ENCODE measurements at regions not wholly inside any gene's neighbourhood (a gene's known extent, or its start where the extent isn't known, plus 50 kb on each side); places are given as distances from the start of the nearest gene placed in this dataset.
A peak's percentile ranks its signal among the peaks of the same experiment; 100 is the strongest.

- intact Hi-C loops (cut with DNase I), result loop anchor here in 1 of 2 donors (10.0 kb wide), 1 partner anchor 152 kb away; no protein-coding TSS in a partner anchor
- DNase-seq, result peak; percentile 24
- peak in 1 of 2 donors; percentile 54 for ATAC-seq
Observed at GRCh38 chr12:91326058-91327027, 143.7 kb upstream of the DCN start.

GRCh38 chr12:91320999-91321398 is 138.4 kb upstream of the DCN start:
- ATAC-seq, result no peak
- DNase-seq, result no peak
- intact Hi-C loops (cut with DNase I), result loop anchor here in 1 of 2 donors (10.0 kb wide), 1 partner anchor 146 kb away; no protein-coding TSS in a partner anchor

GRCh38 chr12:91319071-91319760 is 136.6 kb upstream of the DCN start:
- intact Hi-C loops (cut with DNase I), result no loop called here
- no peak for DNase-seq
- no peak for ATAC-seq

- DNase-seq (no peak), ATAC-seq (no peak)
- intact Hi-C loops (cut with DNase I), result no loop called here
Observed at GRCh38 chr12:91317306-91317705, 134.7 kb upstream of the DCN start.

GRCh38 chr12:91316907-91317269 is 134.3 kb upstream of the DCN start:
- DNase-seq, result no peak
- ATAC-seq, result no peak
- intact Hi-C loops (cut with DNase I), result no loop called here

- ATAC-seq, result peak in 1 of 2 donors; percentile 59
- DNase-seq, result no peak
- intact Hi-C loops (cut with DNase I), result no loop called here
Observed at GRCh38 chr12:91316161-91316906, 133.7 kb upstream of the DCN start.

GRCh38 chr12:91311081-91311480 is 128.5 kb upstream of the DCN start:
- no peak for ATAC-seq
- intact Hi-C loops (cut with DNase I), result no loop called here
- no peak for DNase-seq

- ATAC-seq (no peak), DNase-seq (no peak)
- intact Hi-C loops (cut with DNase I), result no loop called here
Observed at GRCh38 chr12:91309450-91309849, 126.8 kb upstream of the DCN start.

GRCh38 chr12:91307957-91308670 is 125.5 kb upstream of the DCN start:
- intact Hi-C loops (cut with DNase I), result no loop called here
- DNase-seq, result no peak
- ATAC-seq, result no peak

GRCh38 chr12:91290354-91290753 is 107.7 kb upstream of the DCN start:
- ATAC-seq (no peak), DNase-seq (no peak)
- intact Hi-C loops (cut with DNase I), result no loop called here

- no peak for ATAC-seq
- intact Hi-C loops (cut with DNase I), result no loop called here
- DNase-seq, result no peak
Observed at GRCh38 chr12:91289906-91290305, 107.3 kb upstream of the DCN start.

GRCh38 chr12:91289072-91289471 is 106.5 kb upstream of the DCN start:
- intact Hi-C loops (cut with DNase I), result no loop called here
- DNase-seq (no peak), ATAC-seq (no peak)

GRCh38 chr12:91287753-91288152 is 105.1 kb upstream of the DCN start:
- no peak for DNase-seq
- intact Hi-C loops (cut with DNase I), result no loop called here
- no peak for ATAC-seq

- no peak for DNase-seq
- ATAC-seq, result no peak
- intact Hi-C loops (cut with DNase I), result no loop called here
Observed at GRCh38 chr12:91278126-91278525, 95.5 kb upstream of the DCN start.

- DNase-seq (no peak), ATAC-seq (no peak)
- intact Hi-C loops (cut with DNase I), result no loop called here
Observed at GRCh38 chr12:91276509-91276908, 93.9 kb upstream of the DCN start.

GRCh38 chr12:91275321-91275720 is 92.7 kb upstream of the DCN start:
- intact Hi-C loops (cut with DNase I), result no loop called here
- ATAC-seq (no peak), DNase-seq (no peak)

- intact Hi-C loops (cut with DNase I), result no loop called here
- no peak for DNase-seq
- ATAC-seq, result peak; percentile 47 to 58
Observed at GRCh38 chr12:91274916-91275315, 92.3 kb upstream of the DCN start.

GRCh38 chr12:91273560-91273959 is 90.9 kb upstream of the DCN start:
- intact Hi-C loops (cut with DNase I), result no loop called here
- no peak for DNase-seq
- peak in 1 of 2 donors; percentile 66 for ATAC-seq

- peak; percentile 67 for DNase-seq
- peak; percentile 40 to 88 for ATAC-seq
Observed at GRCh38 chr12:91272461-91273063, 89.9 kb upstream of the DCN start.

More at GRCh38 chr12:91272461-91273063, 89.9 kb upstream of the DCN start:
- intact Hi-C loops (cut with DNase I), result no loop called here
